GM12874 (cell line): ENCODE measurements at regions not wholly inside any gene's neighbourhood (a gene's known extent, or its start where the extent isn't known, plus 50 kb on each side); places are given as distances from the start of the nearest gene placed in this dataset.

Experiments
- TF ChIP-seq, protein P1 (sequence below): IDR thresholded peaks from 2 replicates; pipeline ENCODE4 v1.5.1; 2011; ENCODE audit warnings: low read depth, mild to moderate bottlenecking, control low read depth, low read length, moderate library complexity; ENCODE audit not compliant: insufficient read depth

DNA sequence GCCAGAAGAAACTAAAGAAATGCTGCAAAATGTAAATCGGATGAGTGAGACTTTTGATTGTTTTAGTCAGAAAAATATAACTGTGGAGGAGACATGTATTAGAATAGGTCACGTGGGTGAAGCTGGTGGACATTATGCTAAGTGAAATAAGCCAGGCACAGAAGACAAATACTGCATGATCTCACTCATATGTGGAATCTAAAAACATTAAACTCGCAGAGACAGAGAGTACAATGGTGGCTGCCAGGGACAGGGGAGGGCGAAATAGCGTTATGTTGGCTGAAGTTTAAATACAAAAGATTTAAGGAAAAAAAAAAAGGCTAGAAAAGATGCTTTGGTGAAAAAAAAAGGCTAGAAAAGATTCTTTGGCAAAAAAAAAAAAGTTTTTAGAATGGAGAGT, 63.5 kb upstream of the HDDC2 start:
- TF ChIP-seq, protein P1, sequence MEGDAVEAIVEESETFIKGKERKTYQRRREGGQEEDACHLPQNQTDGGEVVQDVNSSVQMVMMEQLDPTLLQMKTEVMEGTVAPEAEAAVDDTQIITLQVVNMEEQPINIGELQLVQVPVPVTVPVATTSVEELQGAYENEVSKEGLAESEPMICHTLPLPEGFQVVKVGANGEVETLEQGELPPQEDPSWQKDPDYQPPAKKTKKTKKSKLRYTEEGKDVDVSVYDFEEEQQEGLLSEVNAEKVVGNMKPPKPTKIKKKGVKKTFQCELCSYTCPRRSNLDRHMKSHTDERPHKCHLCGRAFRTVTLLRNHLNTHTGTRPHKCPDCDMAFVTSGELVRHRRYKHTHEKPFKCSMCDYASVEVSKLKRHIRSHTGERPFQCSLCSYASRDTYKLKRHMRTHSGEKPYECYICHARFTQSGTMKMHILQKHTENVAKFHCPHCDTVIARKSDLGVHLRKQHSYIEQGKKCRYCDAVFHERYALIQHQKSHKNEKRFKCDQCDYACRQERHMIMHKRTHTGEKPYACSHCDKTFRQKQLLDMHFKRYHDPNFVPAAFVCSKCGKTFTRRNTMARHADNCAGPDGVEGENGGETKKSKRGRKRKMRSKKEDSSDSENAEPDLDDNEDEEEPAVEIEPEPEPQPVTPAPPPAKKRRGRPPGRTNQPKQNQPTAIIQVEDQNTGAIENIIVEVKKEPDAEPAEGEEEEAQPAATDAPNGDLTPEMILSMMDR = no peak

DNA sequence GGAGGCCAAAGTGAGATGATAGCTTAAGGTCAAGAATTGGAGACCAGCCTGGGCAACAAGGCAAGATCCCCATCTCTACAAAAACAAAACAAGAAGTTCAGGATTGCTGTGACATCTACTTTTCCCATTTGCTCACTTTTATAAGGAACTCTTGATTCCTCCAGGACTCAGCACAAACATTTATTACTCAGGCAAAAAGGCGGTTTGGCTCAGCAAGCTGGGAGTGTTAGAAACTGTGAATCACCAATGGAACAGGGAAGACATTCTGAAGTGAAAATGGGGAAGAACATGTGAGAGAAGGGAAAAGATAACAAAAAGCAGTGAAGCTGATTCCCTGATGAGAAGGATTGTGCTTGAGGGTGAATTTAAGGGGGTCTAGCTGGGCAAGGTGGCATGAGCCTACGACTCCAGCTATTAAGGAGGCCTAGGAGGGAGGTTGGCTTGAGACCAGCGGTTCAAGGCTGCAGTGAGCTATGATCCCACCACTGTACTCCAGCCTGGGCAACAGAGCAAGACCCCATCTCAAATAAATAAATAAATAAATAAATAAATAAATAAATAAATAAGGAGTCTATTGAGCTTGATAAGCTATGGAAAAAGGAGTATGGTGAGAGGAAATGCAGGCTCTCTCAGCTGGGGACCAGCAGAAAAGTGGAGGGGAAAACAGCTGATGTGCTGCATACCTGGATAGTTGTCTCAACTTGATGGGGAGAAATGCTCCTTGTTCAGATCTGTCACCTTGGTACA, 65.4 kb upstream of the HDDC2 start:
- TF ChIP-seq, protein P1 = no peak

DNA sequence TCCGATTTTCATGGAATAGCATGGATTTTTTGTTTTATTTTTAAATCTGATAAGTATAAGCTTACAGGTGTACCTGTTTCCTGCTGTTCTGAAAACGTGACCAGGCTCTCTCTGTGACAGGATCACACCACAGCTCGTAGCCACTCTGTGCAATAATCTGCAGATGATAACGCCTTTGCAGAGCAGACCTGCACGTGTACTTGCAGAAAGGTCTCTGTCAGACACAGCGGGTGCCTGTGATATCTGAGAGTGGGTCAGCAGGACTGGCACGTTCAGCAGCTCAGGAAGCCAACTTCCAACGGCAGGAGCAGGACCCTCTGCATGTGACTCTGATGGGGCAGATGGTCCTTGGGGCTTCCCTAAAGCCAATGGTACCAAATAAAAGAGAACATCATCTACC, 68.6 kb upstream of the HDDC2 start:
- TF ChIP-seq, protein P1 = no peak

DNA sequence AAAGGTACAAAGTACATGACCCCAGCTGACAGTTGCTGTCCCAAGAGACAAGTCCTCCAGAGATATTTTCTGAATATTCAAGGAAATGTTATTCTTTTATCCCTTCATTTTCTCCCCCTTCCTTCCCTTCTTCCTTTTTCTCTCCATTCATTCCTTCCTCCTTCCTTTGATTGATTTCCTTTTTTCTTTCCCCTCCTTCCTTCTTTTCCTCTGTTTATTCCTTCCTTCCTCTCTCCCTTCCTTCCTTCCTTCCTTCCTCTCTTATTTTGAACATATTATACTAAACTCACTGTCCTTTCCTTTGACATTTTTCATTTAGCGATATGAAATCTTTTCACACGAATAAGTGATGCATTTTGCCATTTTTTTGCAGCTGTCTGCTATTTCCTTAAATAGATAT, 73.2 kb upstream of the HDDC2 start:
- TF ChIP-seq, protein P1 = no peak

DNA sequence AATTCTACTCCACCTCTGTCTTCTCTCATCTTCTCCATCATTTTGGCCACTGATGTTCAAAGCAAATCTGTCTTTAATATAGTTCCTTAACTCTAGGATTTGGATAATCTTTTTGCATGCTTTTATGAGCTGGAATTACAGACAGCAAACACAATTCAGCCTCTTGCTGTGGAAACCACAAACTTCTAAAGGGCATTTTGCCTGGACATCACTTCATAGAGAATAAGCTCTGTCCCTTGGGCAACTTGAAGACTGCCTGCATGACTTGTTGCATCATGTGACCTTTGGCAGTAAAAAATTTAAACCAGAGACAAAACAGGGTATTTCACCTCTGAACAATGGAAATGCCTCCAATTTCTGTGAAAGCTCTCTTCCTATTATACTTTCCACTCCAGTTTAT, 74.1 kb upstream of the HDDC2 start:
- TF ChIP-seq, protein P1 = no peak

DNA sequence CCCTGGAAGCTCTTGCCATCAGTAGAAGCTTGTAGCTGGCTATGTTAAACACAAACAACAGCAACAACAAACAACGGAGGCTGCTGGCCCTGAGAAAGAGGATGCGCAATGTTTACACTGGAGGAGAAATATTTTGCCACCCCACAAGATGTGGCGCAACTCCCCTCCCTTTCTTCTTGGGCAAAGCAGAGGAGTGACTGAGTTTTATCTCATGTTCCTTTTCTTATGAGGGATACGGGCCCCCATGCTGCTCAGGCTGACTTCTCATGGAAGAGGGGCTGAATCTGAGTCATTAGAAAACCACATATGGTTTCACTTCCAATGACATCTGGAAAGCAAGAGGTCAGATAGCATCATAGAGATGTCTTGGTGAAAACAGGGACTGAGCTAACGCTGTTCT, 75.9 kb upstream of the HDDC2 start:
- TF ChIP-seq, protein P1 = no peak

DNA sequence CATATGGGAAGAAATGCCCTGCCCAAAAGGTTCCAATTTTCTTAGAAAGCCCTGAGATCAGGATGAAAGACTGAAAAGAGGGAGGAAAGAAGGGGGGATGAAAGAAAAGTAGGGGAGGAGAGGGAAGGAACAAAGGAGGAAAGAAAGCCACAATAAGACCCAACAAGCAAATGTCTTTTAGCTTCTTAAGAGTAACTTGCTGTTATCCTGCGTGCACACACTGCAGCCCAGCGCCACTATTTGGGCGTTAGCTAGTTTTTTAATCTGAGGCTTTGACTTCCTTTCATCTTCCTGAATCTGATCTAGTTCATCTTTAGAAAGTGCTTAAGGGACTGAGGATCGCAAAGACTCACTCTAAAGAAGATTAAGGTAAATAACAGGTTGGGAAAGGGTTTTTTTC, 77.4 kb upstream of the HDDC2 start:
- TF ChIP-seq, protein P1 = no peak
